GM19025 (cell line): ENCODE measurements at regions not wholly inside any gene's neighbourhood (a gene's known extent, or its start where the extent isn't known, plus 50 kb on each side); places are given as distances from the start of the nearest gene placed in this dataset.

ENCODE experiments used
- ATAC-seq: cut with Tn5 transposase; IDR thresholded peaks from one replicate; pipeline ENCODE4 v1.9.1; 2021; ENCODE audit warnings: mild to moderate bottlenecking, low read depth, moderate library complexity; ENCODE audit not compliant: unreplicated experiment

- ATAC-seq, result no peak
These were observed 1829.2 kb downstream of the NCAM2 start for GRCh38 chr21:22827422-22827821.

- ATAC-seq, result no peak
These were observed 1844.7 kb downstream of the NCAM2 start for GRCh38 chr21:22842875-22843274.

GRCh38 chr21:22855581-22855980 lies 1857.4 kb downstream of the NCAM2 start:
- no peak for ATAC-seq

GRCh38 chr21:22871692-22872091 lies 1873.5 kb downstream of the NCAM2 start:
- ATAC-seq, result no peak

GRCh38 chr21:22880573-22880972 lies 1882.4 kb downstream of the NCAM2 start:
- ATAC-seq, result no peak

- no peak for ATAC-seq
These were observed 1882.9 kb downstream of the NCAM2 start for GRCh38 chr21:22881131-22881530.

GRCh38 chr21:22885079-22885478 lies 1886.9 kb downstream of the NCAM2 start:
- no peak for ATAC-seq

GRCh38 chr21:22885614-22886013 lies 1887.4 kb downstream of the NCAM2 start:
- no peak for ATAC-seq

- no peak for ATAC-seq
These were observed 1891.2 kb downstream of the NCAM2 start for GRCh38 chr21:22889445-22889844.

GRCh38 chr21:22890656-22891055 lies 1892.4 kb downstream of the NCAM2 start:
- ATAC-seq, result no peak

GRCh38 chr21:22892028-22892427 lies 1893.8 kb downstream of the NCAM2 start:
- ATAC-seq, result no peak

GRCh38 chr21:22892740-22893139 lies 1894.5 kb downstream of the NCAM2 start:
- no peak for ATAC-seq

- ATAC-seq, result no peak
These were observed 1899.9 kb downstream of the NCAM2 start for GRCh38 chr21:22898051-22898665.

- ATAC-seq, result no peak
These were observed 1902.3 kb downstream of the NCAM2 start for GRCh38 chr21:22900490-22900889.

GRCh38 chr21:22903851-22904250 lies 1905.6 kb downstream of the NCAM2 start:
- ATAC-seq, result no peak

GRCh38 chr21:22904385-22904784 lies 1906.2 kb downstream of the NCAM2 start:
- ATAC-seq, result no peak

- no peak for ATAC-seq
These were observed 1926.8 kb downstream of the NCAM2 start for GRCh38 chr21:22925032-22925431.

- no peak for ATAC-seq
These were observed 1929.3 kb downstream of the NCAM2 start for GRCh38 chr21:22927469-22927868.

GRCh38 chr21:22941779-22942490 lies 1943.7 kb downstream of the NCAM2 start:
- ATAC-seq, result no peak

- no peak for ATAC-seq
These were observed 1957.3 kb downstream of the NCAM2 start for GRCh38 chr21:22955559-22955958.

- ATAC-seq, result no peak
These were observed 1963.0 kb downstream of the NCAM2 start for GRCh38 chr21:22961258-22961657.

- ATAC-seq, result no peak
These were observed 1967.4 kb downstream of the NCAM2 start for GRCh38 chr21:22965455-22966135.
